ENCODE measurements at regions not wholly inside any gene's neighbourhood (a gene's known extent, or its start where the extent isn't known, plus 50 kb on each side); places are given as distances from the start of the nearest gene placed in this dataset.

DNA sequence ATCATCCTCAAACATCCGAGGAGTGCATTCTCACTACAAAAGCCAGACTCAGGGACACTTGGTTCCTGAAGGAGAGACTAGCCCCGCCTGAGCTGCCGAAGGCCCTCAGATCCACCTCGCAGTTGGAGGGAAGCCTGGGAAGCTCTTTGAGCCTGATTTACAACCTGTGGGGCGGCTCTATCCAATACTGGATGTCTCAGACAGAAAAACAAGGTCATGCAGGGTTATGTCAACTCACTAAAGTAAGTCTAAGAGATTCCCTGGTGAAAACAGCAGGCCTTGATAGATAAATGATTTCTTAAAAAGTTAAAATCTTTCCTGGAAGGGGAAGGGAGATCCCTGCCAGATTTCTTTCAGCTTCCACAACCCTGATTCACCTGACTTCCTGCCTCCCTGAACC lies 284.3 kb downstream of the CYP26B1 start:
- no peak for ATAC-seq
- Mint-ChIP-seq H3K27me3 (peaks cover 1% of the 10 kb centered on the region), H3K4me1 (no peaks in the 10 kb centered on the region), H3K9me3 (no peaks in the 10 kb centered on the region), H3K36me3 (ENCODE audit: low read depth) (no peaks in the 10 kb centered on the region), H3K27ac (no peak overlapping the region), H3K4me3 (no peak overlapping the region)
- no peak for DNase-seq

DNA sequence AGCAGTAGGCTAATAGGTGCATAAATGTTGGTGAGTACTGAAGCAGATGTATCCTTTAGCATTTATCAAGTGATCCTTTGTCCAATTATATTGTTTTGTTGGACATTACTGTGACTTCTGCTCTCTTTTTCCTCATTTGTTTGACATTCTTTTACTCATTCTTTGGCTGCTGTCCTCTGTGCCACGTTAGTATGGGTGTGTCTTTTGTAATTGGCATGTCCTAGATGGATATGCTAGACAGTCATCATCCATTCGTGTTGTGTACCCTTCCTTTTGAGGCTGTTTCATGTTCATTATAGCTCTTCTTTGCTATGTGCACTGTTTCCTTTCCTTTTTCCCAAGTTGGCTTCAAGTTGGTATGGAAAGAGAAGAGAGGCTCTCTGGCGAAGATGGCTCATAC lies 284.7 kb downstream of the CYP26B1 start:
- DNase-seq (no peak), ATAC-seq (no peak)
- no peak overlapping the region for H3K4me3 Mint-ChIP-seq
- H3K36me3 Mint-ChIP-seq (ENCODE audit: low read depth): no peaks in the 10 kb centered on the region
- no peaks in the 10 kb centered on the region for H3K9me3 Mint-ChIP-seq
- peaks cover 1% of the 10 kb centered on the region for H3K27me3 Mint-ChIP-seq
- H3K27ac Mint-ChIP-seq: no peak overlapping the region
- H3K4me1 Mint-ChIP-seq: no peaks in the 10 kb centered on the region

GRCh38 chr2:71861186-71862160 lies 286.2 kb downstream of the CYP26B1 start:
- Mint-ChIP-seq H3K36me3 (ENCODE audit: low read depth) (no peaks in the 10 kb centered on the region), H3K27ac (no peak overlapping the region), H3K4me3 (no peak overlapping the region), H3K9me3 (no peaks in the 10 kb centered on the region), H3K27me3 (peaks cover 1% of the 10 kb centered on the region), H3K4me1 (no peaks in the 10 kb centered on the region)
- ATAC-seq (no peak), DNase-seq (no peak)

- no peak overlapping the region for H3K27ac Mint-ChIP-seq
- no peaks in the 10 kb centered on the region for H3K36me3 Mint-ChIP-seq (ENCODE audit: low read depth)
- ATAC-seq (no peak), DNase-seq (no peak)
- no peak overlapping the region for H3K4me3 Mint-ChIP-seq
- H3K27me3 Mint-ChIP-seq: peaks cover 1% of the 10 kb centered on the region
- H3K9me3 Mint-ChIP-seq: peaks cover 5% of the 10 kb centered on the region
- H3K4me1 Mint-ChIP-seq: no peaks in the 10 kb centered on the region
Observed at GRCh38 chr2:71860381-71860926, 287.2 kb downstream of the CYP26B1 start.

- Mint-ChIP-seq H3K9me3 (peaks cover 5% of the 10 kb centered on the region), H3K27me3 (no peaks in the 10 kb centered on the region), H3K36me3 (ENCODE audit: low read depth) (no peaks in the 10 kb centered on the region), H3K4me3 (no peak overlapping the region), H3K27ac (no peak overlapping the region), H3K4me1 (no peaks in the 10 kb centered on the region)
- no peak for ATAC-seq
- no peak for DNase-seq
Observed at GRCh38 chr2:71859211-71859847, 288.3 kb downstream of the CYP26B1 start.

DNA sequence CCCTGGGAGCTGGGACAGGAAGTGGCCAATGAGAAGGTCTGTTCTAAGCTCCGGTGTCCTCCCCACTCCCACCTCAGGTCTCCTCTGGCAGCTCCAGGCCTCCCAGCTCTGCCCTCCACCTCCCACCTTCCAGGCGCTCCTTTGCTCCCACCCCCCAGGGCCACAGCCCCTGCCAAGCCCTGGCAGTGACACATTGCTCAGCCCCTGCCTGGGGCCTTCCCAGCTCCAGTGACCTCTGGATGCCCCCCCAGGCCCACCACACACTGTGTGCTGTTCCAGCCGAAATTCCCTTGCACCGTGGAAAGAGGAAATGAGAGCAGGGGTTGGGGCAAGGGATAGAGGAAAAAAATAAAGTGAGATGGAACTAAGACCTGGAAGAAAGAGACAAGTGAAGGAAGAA lies 289.6 kb downstream of the CYP26B1 start:
- Mint-ChIP-seq H3K27me3 (no peaks in the 10 kb centered on the region), H3K4me1 (no peaks in the 10 kb centered on the region), H3K27ac (no peak overlapping the region), H3K4me3 (no peak overlapping the region), H3K9me3 (peaks cover 5% of the 10 kb centered on the region), H3K36me3 (ENCODE audit: low read depth) (no peaks in the 10 kb centered on the region)
- no peak for ATAC-seq
- no peak for DNase-seq

- no peaks in the 10 kb centered on the region for H3K4me1 Mint-ChIP-seq
- H3K9me3 Mint-ChIP-seq: peaks cover 5% of the 10 kb centered on the region
- H3K4me3 Mint-ChIP-seq: no peak overlapping the region
- H3K36me3 Mint-ChIP-seq (ENCODE audit: low read depth): no peaks in the 10 kb centered on the region
- H3K27ac Mint-ChIP-seq: no peak overlapping the region
- no peak for ATAC-seq
- DNase-seq: no peak
- no peaks in the 10 kb centered on the region for H3K27me3 Mint-ChIP-seq
Observed at GRCh38 chr2:71857636-71858035, 290.0 kb downstream of the CYP26B1 start.

DNA sequence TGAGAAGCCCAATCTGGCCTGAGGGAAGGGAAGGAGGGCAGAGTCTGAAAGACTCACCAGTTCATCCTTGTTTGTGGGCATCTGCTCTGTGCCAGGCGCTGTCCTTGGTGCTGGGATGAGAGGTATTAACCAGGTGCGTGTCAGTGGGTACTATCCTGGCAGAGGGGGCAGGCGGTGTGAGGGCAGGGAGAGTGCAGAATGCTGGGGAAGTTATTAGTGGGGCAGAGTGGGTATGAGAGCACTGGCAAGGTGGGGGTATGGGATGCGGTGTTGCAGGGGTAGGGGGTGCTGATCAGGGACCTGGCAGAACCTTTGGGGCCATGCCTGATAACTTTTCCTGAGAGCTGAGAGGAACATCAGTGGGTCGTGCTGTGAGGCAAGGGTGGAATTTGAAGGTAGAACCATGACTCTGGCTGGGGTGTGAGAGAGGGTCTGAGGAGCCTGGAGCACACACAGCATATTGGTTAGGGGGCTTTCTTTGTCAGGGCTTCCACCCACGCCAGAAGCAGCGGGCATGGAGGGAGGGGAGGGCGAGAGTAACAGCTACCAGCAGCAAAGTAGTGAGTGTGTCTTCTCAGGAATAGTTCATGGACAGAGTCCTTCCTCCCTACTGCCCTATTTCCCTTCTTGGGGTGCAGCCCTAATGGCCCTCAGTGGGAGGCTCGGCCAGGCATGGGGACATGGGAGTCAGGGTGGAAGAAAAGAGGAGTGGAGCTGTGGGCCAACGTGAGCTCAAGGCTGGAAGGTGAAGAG lies 290.7 kb downstream of the CYP26B1 start:
- H3K27ac Mint-ChIP-seq: no peak overlapping the region

DNA sequence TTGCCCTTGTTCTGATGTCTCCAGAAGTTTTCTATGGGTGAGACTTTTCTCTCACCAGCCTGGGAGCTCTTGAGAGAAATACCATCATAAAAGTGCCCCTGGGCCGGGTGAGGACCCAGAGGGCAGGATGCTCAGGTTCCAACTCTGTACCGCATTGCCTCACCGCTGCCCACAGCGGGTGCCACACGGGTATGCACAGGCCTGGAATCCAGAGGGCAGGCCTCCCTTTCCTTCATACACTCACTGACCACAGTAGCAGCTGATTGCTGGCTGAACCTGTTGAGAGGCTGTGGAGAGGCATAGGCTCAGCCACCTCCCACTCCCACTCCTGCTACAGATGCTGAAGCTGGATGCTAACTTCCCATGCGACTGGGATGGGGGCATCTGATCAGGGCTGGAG lies 293.8 kb downstream of the CYP26B1 start:
- peaks cover 3% of the 10 kb centered on the region for H3K27me3 Mint-ChIP-seq
- no peak for ATAC-seq
- H3K4me3 Mint-ChIP-seq: no peak overlapping the region
- H3K9me3 Mint-ChIP-seq: peaks cover 5% of the 10 kb centered on the region
- no peak for DNase-seq
- H3K27ac Mint-ChIP-seq: no peak overlapping the region
- no peaks in the 10 kb centered on the region for H3K4me1 Mint-ChIP-seq
- no peaks in the 10 kb centered on the region for H3K36me3 Mint-ChIP-seq (ENCODE audit: low read depth)

More for the DNA sequence above, 290.7 kb downstream of the CYP26B1 start:
- ATAC-seq (no peak), DNase-seq (peak; percentile 8)
- Mint-ChIP-seq H3K9me3 (peaks cover 5% of the 10 kb centered on the region), H3K4me1 (no peaks in the 10 kb centered on the region), H3K36me3 (ENCODE audit: low read depth) (no peaks in the 10 kb centered on the region), H3K4me3 (no peak overlapping the region), H3K27me3 (no peaks in the 10 kb centered on the region)

GRCh38 chr2:71852141-71852711 lies 295.4 kb downstream of the CYP26B1 start:
- peaks cover 5% of the 10 kb centered on the region for H3K9me3 Mint-ChIP-seq
- DNase-seq (no peak), ATAC-seq (no peak)
- no peaks in the 10 kb centered on the region for H3K36me3 Mint-ChIP-seq (ENCODE audit: low read depth)
- peaks cover 3% of the 10 kb centered on the region for H3K27me3 Mint-ChIP-seq
- H3K27ac Mint-ChIP-seq: no peak overlapping the region
- H3K4me1 Mint-ChIP-seq: no peaks in the 10 kb centered on the region
- no peak overlapping the region for H3K4me3 Mint-ChIP-seq

GRCh38 chr2:71851094-71851750 lies 296.4 kb downstream of the CYP26B1 start:
- DNase-seq: no peak

GRCh38 chr2:71850306-71850801 lies 297.3 kb downstream of the CYP26B1 start:
- ATAC-seq (no peak), DNase-seq (no peak)
- H3K27me3 Mint-ChIP-seq: peaks cover 3% of the 10 kb centered on the region
- H3K27ac Mint-ChIP-seq: no peak overlapping the region
- no peaks in the 10 kb centered on the region for H3K9me3 Mint-ChIP-seq
- no peaks in the 10 kb centered on the region for H3K36me3 Mint-ChIP-seq (ENCODE audit: low read depth)
- H3K4me1 Mint-ChIP-seq: no peaks in the 10 kb centered on the region
- no peak overlapping the region for H3K4me3 Mint-ChIP-seq

More at GRCh38 chr2:71851094-71851750, 296.4 kb downstream of the CYP26B1 start:
- H3K27ac Mint-ChIP-seq: no peak overlapping the region
- no peaks in the 10 kb centered on the region for H3K4me1 Mint-ChIP-seq
- H3K27me3 Mint-ChIP-seq: peaks cover 3% of the 10 kb centered on the region
- no peaks in the 10 kb centered on the region for H3K36me3 Mint-ChIP-seq (ENCODE audit: low read depth)
- ATAC-seq: no peak
- H3K4me3 Mint-ChIP-seq: no peak overlapping the region
- H3K9me3 Mint-ChIP-seq: peaks cover 5% of the 10 kb centered on the region

GRCh38 chr2:71849607-71850305 lies 297.9 kb downstream of the CYP26B1 start:
- Mint-ChIP-seq H3K9me3 (no peaks in the 10 kb centered on the region), H3K27me3 (peaks cover 3% of the 10 kb centered on the region), H3K4me1 (no peaks in the 10 kb centered on the region), H3K4me3 (no peak overlapping the region), H3K36me3 (ENCODE audit: low read depth) (no peaks in the 10 kb centered on the region), H3K27ac (no peak overlapping the region)
- ATAC-seq: no peak
- DNase-seq: no peak

All from activated naive CD8-positive, alpha-beta T cell treated with anti-CD3 and anti-CD28 coated beads, Interleukin-2, amount 50 U/mL, for 24 hours (primary cell).